Neural crest cell (in vitro differentiated cells): ENCODE measurements at regions not wholly inside any gene's neighbourhood (a gene's known extent, or its start where the extent isn't known, plus 50 kb on each side); places are given as distances from the start of the nearest gene placed in this dataset.

Experiments used
- DNase-seq: peaks from one replicate; pipeline ENCODE4 v3.0.0; 2021; ENCODE audit warnings: low read depth, mixed read lengths, low spot score
- H3K27ac Mint-ChIP-seq: one replicate; pipeline ENCODE4 v1.8.0; 2021; ENCODE audit warnings: mild to moderate bottlenecking, mixed read lengths; ENCODE audit not compliant: unreplicated experiment
- H3K27me3 Mint-ChIP-seq: 2 replicates; pipeline ENCODE4 v1.8.0; 2021; ENCODE audit warnings: low read depth, mild to moderate bottlenecking, mixed read lengths
- H3K36me3 Mint-ChIP-seq: 2 replicates; pipeline ENCODE4 v1.8.0; 2021; ENCODE audit warnings: low read depth, mild to moderate bottlenecking, mixed read lengths
- H3K4me1 Mint-ChIP-seq: 2 replicates; pipeline ENCODE4 v1.8.0; 2021; ENCODE audit warnings: mixed read lengths
- H3K4me3 Mint-ChIP-seq: one replicate; pipeline ENCODE4 v1.8.0; 2021; ENCODE audit warnings: mild to moderate bottlenecking, mixed read lengths
- H3K9me3 Mint-ChIP-seq: 2 replicates; pipeline ENCODE4 v1.8.0; 2021; ENCODE audit warnings: mixed read lengths
- TF ChIP-seq, protein P1 (sequence below): fragments of 200-600 bp; sonication (generic); conservative IDR thresholded peaks from 2 replicates; pipeline ENCODE4 v1.5.0; 2021; ENCODE audit warnings: antibody characterized with exemption, mild to moderate bottlenecking

DNA sequence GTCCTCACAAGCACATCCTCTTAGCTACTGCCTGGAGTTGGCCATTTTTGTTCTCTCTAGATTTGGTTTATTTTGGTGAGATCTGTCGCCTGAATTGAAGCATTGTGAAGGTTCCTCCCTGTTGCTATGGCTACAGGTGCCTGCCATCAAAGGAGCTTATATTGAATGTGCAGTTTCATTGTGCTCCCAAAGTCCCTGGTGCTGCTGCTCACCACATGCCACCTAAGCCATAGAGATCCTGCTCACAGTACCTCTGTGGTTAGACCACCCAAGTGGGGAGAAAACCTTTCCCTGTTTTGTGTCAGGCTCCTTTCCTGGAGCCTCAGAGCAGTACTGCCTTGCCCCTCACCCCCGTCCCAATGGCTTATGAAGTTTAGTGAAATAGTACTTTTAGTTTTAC, 383.4 kb downstream of the TMEM38B start:
- H3K27me3 Mint-ChIP-seq: no peaks in the 10 kb centered on the region
- H3K27ac Mint-ChIP-seq: peak overlapping the region; percentile 17
- no peak overlapping the region for H3K4me3 Mint-ChIP-seq
- peaks cover 4% of the 10 kb centered on the region for H3K36me3 Mint-ChIP-seq
- TF ChIP-seq, protein P1, sequence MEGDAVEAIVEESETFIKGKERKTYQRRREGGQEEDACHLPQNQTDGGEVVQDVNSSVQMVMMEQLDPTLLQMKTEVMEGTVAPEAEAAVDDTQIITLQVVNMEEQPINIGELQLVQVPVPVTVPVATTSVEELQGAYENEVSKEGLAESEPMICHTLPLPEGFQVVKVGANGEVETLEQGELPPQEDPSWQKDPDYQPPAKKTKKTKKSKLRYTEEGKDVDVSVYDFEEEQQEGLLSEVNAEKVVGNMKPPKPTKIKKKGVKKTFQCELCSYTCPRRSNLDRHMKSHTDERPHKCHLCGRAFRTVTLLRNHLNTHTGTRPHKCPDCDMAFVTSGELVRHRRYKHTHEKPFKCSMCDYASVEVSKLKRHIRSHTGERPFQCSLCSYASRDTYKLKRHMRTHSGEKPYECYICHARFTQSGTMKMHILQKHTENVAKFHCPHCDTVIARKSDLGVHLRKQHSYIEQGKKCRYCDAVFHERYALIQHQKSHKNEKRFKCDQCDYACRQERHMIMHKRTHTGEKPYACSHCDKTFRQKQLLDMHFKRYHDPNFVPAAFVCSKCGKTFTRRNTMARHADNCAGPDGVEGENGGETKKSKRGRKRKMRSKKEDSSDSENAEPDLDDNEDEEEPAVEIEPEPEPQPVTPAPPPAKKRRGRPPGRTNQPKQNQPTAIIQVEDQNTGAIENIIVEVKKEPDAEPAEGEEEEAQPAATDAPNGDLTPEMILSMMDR: no peak
- no peak for DNase-seq
- H3K9me3 Mint-ChIP-seq: peaks cover 9% of the 10 kb centered on the region
- H3K4me1 Mint-ChIP-seq: peaks cover 36% of the 10 kb centered on the region

DNA sequence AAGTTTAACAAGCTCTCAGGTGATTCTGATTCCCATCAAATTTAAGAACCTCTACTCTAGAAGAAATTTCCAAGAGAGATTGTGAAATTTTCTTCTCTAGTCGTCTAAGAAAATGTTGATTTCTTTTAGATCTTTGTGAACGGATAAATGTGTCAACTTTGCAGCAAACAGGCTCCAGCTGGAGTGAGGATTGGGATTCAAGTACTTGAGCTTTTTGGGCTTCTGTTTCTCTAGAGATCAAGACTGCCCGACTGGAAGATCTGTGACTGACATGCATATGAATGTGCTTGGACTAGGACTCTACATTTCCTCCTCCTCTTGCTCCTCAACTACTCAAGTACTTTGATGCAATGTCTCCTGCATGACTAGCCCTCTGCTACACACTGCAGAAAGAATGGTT, 388.3 kb downstream of the TMEM38B start:
- TF ChIP-seq, protein P1: no peak
- H3K9me3 Mint-ChIP-seq: peaks cover 15% of the 10 kb centered on the region
- no peak overlapping the region for H3K27ac Mint-ChIP-seq
- peaks cover 33% of the 10 kb centered on the region for H3K4me1 Mint-ChIP-seq
- no peak overlapping the region for H3K4me3 Mint-ChIP-seq
- peaks cover 9% of the 10 kb centered on the region for H3K36me3 Mint-ChIP-seq
- H3K27me3 Mint-ChIP-seq: no peaks in the 10 kb centered on the region
- no peak for DNase-seq

DNA sequence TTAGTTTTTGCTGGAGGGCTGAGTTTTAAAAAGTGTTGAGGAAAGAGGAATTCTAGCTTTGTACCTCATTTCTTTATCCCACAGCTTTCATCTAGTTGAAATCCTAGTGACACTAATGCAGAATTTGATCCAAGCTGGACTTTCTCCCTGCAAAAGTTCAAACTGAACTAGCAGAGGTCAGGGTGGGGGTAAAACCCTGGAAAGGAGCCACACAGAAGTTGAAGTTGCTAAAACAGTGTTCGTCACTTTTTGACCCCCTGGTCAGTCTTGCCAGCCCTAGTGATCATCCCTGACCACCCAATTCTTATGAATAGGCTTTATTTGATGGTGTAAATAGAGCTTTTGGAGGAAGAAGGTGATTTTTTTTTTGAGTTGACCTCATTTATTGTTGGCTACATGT, 390.4 kb downstream of the TMEM38B start:
- no peak overlapping the region for H3K4me3 Mint-ChIP-seq
- peaks cover 18% of the 10 kb centered on the region for H3K4me1 Mint-ChIP-seq
- H3K36me3 Mint-ChIP-seq: peaks cover 16% of the 10 kb centered on the region
- DNase-seq: no peak
- peak overlapping the region; percentile 9 for H3K27ac Mint-ChIP-seq
- TF ChIP-seq, protein P1: no peak
- peaks cover 23% of the 10 kb centered on the region for H3K9me3 Mint-ChIP-seq
- H3K27me3 Mint-ChIP-seq: no peaks in the 10 kb centered on the region

DNA sequence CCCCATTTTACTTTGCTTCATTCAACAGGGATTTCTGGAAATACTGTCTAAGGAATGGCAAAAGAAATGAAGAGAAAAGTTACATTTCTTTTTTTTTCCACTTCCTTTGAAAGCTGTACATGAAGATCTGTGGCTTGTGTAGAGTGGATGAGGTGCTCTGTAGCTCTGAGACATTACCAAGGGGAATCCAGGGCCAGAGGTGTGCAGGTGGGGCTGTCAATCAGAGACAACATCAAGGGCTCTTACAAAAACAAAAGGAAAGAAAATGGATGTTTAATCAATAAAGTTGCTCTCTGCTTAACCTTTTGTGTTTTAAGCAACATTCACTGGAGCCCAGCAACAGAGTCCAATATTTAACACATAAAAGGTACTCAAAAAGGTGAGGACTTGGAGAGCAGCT, 391.1 kb downstream of the TMEM38B start:
- Mint-ChIP-seq H3K36me3 (peaks cover 16% of the 10 kb centered on the region), H3K27me3 (no peaks in the 10 kb centered on the region), H3K4me3 (no peak overlapping the region), H3K9me3 (peaks cover 23% of the 10 kb centered on the region), H3K27ac (no peak overlapping the region), H3K4me1 (peaks cover 16% of the 10 kb centered on the region)
- DNase-seq: no peak
- TF ChIP-seq, protein P1: no peak

DNA sequence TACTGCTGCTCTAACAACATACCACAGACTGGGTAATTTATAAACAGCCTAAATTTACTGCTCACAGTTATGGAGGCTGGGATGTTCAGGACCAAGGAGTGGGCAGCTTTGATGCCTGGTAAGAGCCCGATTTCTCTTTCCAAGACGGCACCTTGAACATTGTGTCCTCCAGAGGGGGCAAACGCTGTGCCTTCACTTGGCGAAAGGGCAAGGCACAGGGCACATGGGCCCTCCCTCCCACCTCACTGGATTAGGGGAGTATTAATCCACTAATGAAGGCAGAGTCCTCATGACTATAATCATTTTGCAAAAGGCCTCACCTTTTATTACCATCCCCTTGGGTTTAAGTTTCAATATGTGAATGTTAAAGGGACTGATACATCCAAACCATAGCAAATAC, 397.7 kb downstream of the TMEM38B start:
- peaks cover 21% of the 10 kb centered on the region for H3K36me3 Mint-ChIP-seq
- H3K27me3 Mint-ChIP-seq: no peaks in the 10 kb centered on the region
- peaks cover 20% of the 10 kb centered on the region for H3K9me3 Mint-ChIP-seq
- DNase-seq: no peak
- H3K4me3 Mint-ChIP-seq: no peak overlapping the region
- H3K27ac Mint-ChIP-seq: no peak overlapping the region
- TF ChIP-seq, protein P1: no peak
- no peaks in the 10 kb centered on the region for H3K4me1 Mint-ChIP-seq

DNA sequence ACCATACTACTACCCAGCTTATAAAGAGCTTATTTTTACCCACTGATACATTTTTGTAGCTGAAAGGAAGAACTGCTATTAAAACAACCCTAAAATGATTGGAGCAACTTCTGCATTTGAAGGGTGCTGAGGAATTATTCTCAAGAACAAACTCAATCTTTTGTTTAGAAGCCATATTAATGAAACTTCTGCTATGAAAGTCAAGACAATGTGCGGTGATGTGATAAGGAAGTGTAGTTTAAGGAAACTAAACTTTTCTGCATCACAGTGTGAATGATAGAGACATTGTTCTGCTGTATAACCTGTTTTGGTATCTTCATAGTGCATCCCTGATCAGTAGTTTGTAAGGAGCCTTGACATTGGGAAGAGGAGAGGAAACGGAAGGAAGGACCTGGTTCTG, 408.5 kb downstream of the TMEM38B start:
- peaks cover 10% of the 10 kb centered on the region for H3K36me3 Mint-ChIP-seq

More for the DNA sequence above, 408.5 kb downstream of the TMEM38B start:
- H3K9me3 Mint-ChIP-seq: peaks cover 11% of the 10 kb centered on the region
- H3K4me3 Mint-ChIP-seq: no peak overlapping the region
- no peaks in the 10 kb centered on the region for H3K27me3 Mint-ChIP-seq
- no peak overlapping the region for H3K27ac Mint-ChIP-seq
- TF ChIP-seq, protein P1: no peak
- no peak for DNase-seq
- H3K4me1 Mint-ChIP-seq: no peaks in the 10 kb centered on the region
